HCT116 (cell line): ENCODE measurements at regions not wholly inside any gene's neighbourhood (a gene's known extent, or its start where the extent isn't known, plus 50 kb on each side); places are given as distances from the start of the nearest gene placed in this dataset.

ENCODE experiments used
- CTCF ChIP-seq, 3 experiments: fragments of 200-600 bp in 1 of 3; sonication (generic) in 1 of 3; IDR thresholded peaks in 2 of 3; conservative IDR thresholded peaks in 1 of 3; 2 replicates each; pipeline ENCODE4 v1.5.1; 2012 to 2017; ENCODE audit warnings: low read depth in 2 of 3, low read length in 2 of 3, antibody characterized with exemption in 1 of 3, borderline replicate concordance in 1 of 3, control low read depth in 1 of 3, mild to moderate bottlenecking in 1 of 3, mixed read lengths in 1 of 3, mixed run types in 1 of 3, moderate library complexity in 1 of 3; ENCODE audit not compliant: insufficient read depth in 1 of 3
- EZH2 ChIP-seq: fragments of 200-600 bp; sonication (generic); IDR thresholded peaks from 2 replicates; pipeline ENCODE4 v1.6.1; 2017; ENCODE audit warnings: antibody characterized with exemption, mixed run types
- EZH2phosphoT487 ChIP-seq: fragments of 200-600 bp; IDR thresholded peaks from 2 replicates; pipeline ENCODE4 v1.6.1; 2018; ENCODE audit warnings: antibody characterized with exemption, borderline replicate concordance
- POLR2A ChIP-seq: IDR thresholded peaks from 2 replicates; pipeline ENCODE4 v1.7.0; 2011; ENCODE audit warnings: borderline replicate concordance; ENCODE audit not compliant: insufficient read depth, insufficient read length; ENCODE audit errors: extremely low read depth
- POLR2AphosphoS5 ChIP-seq: IDR thresholded peaks from 2 replicates; pipeline ENCODE4 v1.6.1; 2011; ENCODE audit warnings: mild to moderate bottlenecking, low read depth, low read length, moderate library complexity
- RAD21 ChIP-seq: IDR thresholded peaks from 2 replicates; pipeline ENCODE4 v1.6.1; 2012; ENCODE audit warnings: low read depth, mild to moderate bottlenecking
- SRF ChIP-seq: IDR thresholded peaks from 2 replicates; pipeline ENCODE4 v1.6.1; 2012; ENCODE audit warnings: low read depth

- TF ChIP-seq RAD21 (peak; percentile 9), EZH2 (no peak), CTCF (IDR thresholded peaks at IDR 0.05 in 2 of 3, conservative IDR thresholded peaks at IDR 0.05 in 1 of 3; ENCODE audit: borderline replicate concordance in 1 of 3, insufficient read depth in 1 of 3, low read depth in 2 of 3, low read length in 2 of 3) (peak in 2 of 3 experiments; percentile 52 to 64; a peak in 4 of 6 replicates), EZH2phosphoT487 (no peak), POLR2A (no peak), POLR2AphosphoS5 (no peak), SRF (no peak)
Observed at GRCh38 chr20:21027569-21027968, 78.6 kb downstream of the LINC00237 start.
